SK-N-SH (cell line): ENCODE measurements at regions not wholly inside any gene's neighbourhood (a gene's known extent, or its start where the extent isn't known, plus 50 kb on each side); places are given as distances from the start of the nearest gene placed in this dataset.

Source experiments
- CTCF ChIA-PET: fragments of 300-600, 350-600 bp; formaldehyde crosslinking; extraction: SDS; loops from one replicate; lab custom pipeline; 2021; lab: Yijun Ruan, JAX
- POLR2A ChIA-PET: fragments of 350-600 bp; sonication (Branson Sonifier 250); formaldehyde crosslinking; extraction: SDS; loops from one replicate; lab custom pipeline; 2020; ENCODE audit warnings: antibody characterized with exemption, inconsistent platforms; lab: Yijun Ruan, JAX
- DNase-seq: peaks from one replicate; pipeline ENCODE4 v3.0.0; 2012
- H2AFZ ChIP-seq: fragments of 200-600 bp; sonication (generic); 2 replicates; pipeline ENCODE4 v1.8.1; 2016; ENCODE audit warnings: antibody characterized with exemption, mild to moderate bottlenecking, low read depth
- H3F3A ChIP-seq: fragments of 200-600 bp; sonication (generic); replicated peaks from 2 replicates; pipeline ENCODE3; 2016; ENCODE audit warnings: antibody characterized with exemption, mild to moderate bottlenecking; ENCODE audit not compliant: insufficient read depth
- H3K27ac ChIP-seq, 2 experiments: fragments of 200-500 bp in 1 of 2; fragments of 200-600 bp in 1 of 2; sonication (Bioruptor generic) in 1 of 2; sonication (generic), shearing (Covaris generic) in 1 of 2; 2 replicates each; pipeline versions ENCODE4 v1.5.1 to v1.6.1; 2014 to 2016; ENCODE audit warnings: low read depth in 2 of 2, inconsistent platforms in 1 of 2, low read length in 1 of 2, mild to moderate bottlenecking in 1 of 2, mixed read lengths in 1 of 2
- H3K27me3 ChIP-seq: fragments of 200-600 bp; sonication (generic), shearing (Covaris generic); 2 replicates; pipeline ENCODE4 v1.6.1; 2016; ENCODE audit warnings: mixed run types; ENCODE audit not compliant: insufficient read depth
- H3K36me3 ChIP-seq, 2 experiments: fragments of 200-500 bp in 1 of 2; fragments of 200-600 bp in 1 of 2; sonication (Bioruptor generic) in 1 of 2; sonication (generic) in 1 of 2; replicated peaks in 1 of 2; 2 replicates each; pipeline versions ENCODE3 to v1.5.1; 2014 to 2016; ENCODE audit warnings: low read length in 1 of 2, mild to moderate bottlenecking in 1 of 2; ENCODE audit not compliant: insufficient read depth in 2 of 2, control insufficient read depth in 1 of 2
- H3K4me1 ChIP-seq, 2 experiments: fragments of 200-500 bp in 1 of 2; fragments of 200-600 bp in 1 of 2; sonication (Bioruptor generic) in 1 of 2; sonication (generic), shearing (Covaris generic) in 1 of 2; 2 replicates each; pipeline versions ENCODE4 v1.5.1 to v1.6.1; 2014 to 2016; ENCODE audit warnings: low read depth in 1 of 2, low read length in 1 of 2, mixed run types in 1 of 2; ENCODE audit not compliant: insufficient read depth in 2 of 2, control insufficient read depth in 1 of 2
- H3K4me2 ChIP-seq: fragments of 200-600 bp; sonication (generic), shearing (Covaris generic); 2 replicates; pipeline ENCODE4 v1.6.1; 2017; ENCODE audit warnings: mixed run types
- H3K4me3 ChIP-seq, 2 experiments: fragments of 200-500 bp in 1 of 2; fragments of 200-600 bp in 1 of 2; sonication (Bioruptor generic) in 1 of 2; sonication (generic), shearing (Covaris generic) in 1 of 2; 2 replicates each; pipeline versions ENCODE4 v1.5.1 to v1.8.1; 2014 to 2016; ENCODE audit warnings: low read depth in 2 of 2, inconsistent platforms in 1 of 2, low read length in 1 of 2, mild to moderate bottlenecking in 1 of 2, mixed read lengths in 1 of 2, moderate library complexity in 1 of 2
- H3K79me2 ChIP-seq: fragments of 200-600 bp; sonication (generic); 2 replicates; pipeline ENCODE4 v1.8.1; 2017; ENCODE audit warnings: mild to moderate bottlenecking; ENCODE audit not compliant: insufficient read depth
- H3K9ac ChIP-seq: fragments of 200-600 bp; sonication (generic); 2 replicates; pipeline ENCODE4 v1.6.1; 2017; ENCODE audit warnings: mixed run types
- H3K9me2 ChIP-seq: fragments of 200-600 bp; sonication (generic); 2 replicates; pipeline ENCODE4 v1.6.1; 2017; ENCODE audit warnings: mixed run types
- H3K9me3 ChIP-seq: fragments of 200-600 bp; sonication (generic); 2 replicates; pipeline ENCODE4 v1.6.1; 2017; ENCODE audit warnings: mixed run types, mild to moderate bottlenecking, moderate library complexity
- H4K20me1 ChIP-seq: fragments of 200-600 bp; sonication (generic); 2 replicates; pipeline ENCODE4 v1.6.1; 2017; ENCODE audit warnings: mild to moderate bottlenecking, mixed run types; ENCODE audit not compliant: insufficient read depth
- CTCF ChIP-seq: fragments of 200-600 bp; sonication (generic); IDR thresholded peaks from 2 replicates; pipeline ENCODE4 v1.6.1; 2017; ENCODE audit warnings: antibody characterized with exemption, mild to moderate bottlenecking, moderate library complexity
- ELF1 ChIP-seq: IDR thresholded peaks from 2 replicates; pipeline ENCODE4 v1.4.0; 2012
- GATA2 ChIP-seq: sonication (generic); formaldehyde crosslinking; IDR thresholded peaks from 2 replicates; pipeline ENCODE4 v1.5.0; 2020; ENCODE audit warnings: mild to moderate bottlenecking, missing genetic modification reagents
- JUND ChIP-seq: IDR thresholded peaks from 2 replicates; pipeline ENCODE4 v1.4.0; 2012
- MAX ChIP-seq: IDR thresholded peaks from 2 replicates; pipeline ENCODE4 v1.4.0; 2012; ENCODE audit warnings: low read depth
- NFIC ChIP-seq: IDR thresholded peaks from 2 replicates; pipeline ENCODE4 v1.4.0; 2012; ENCODE audit warnings: borderline replicate concordance
- NRF1 ChIP-seq: IDR thresholded peaks from 2 replicates; pipeline ENCODE4 v1.6.1; 2012; ENCODE audit warnings: low read depth, mild to moderate bottlenecking, low read length
- RAD21 ChIP-seq: IDR thresholded peaks from 2 replicates; pipeline ENCODE4 v1.6.1; 2012; ENCODE audit warnings: mild to moderate bottlenecking, low read length
- RCOR1 ChIP-seq: fragments of 150-350 bp; IDR thresholded peaks from 2 replicates; pipeline ENCODE4 v1.6.1; 2017; ENCODE audit warnings: antibody characterized with exemption, low read length
- RFX5 ChIP-seq: IDR thresholded peaks from 2 replicates; pipeline ENCODE4 v1.6.1; 2012; ENCODE audit warnings: mild to moderate bottlenecking, improper control_type of control experiment, low read length
- RXRA ChIP-seq: IDR thresholded peaks from 2 replicates; pipeline ENCODE4 v1.4.0; 2012; ENCODE audit warnings: low read depth, mild to moderate bottlenecking, borderline replicate concordance
- SMC3 ChIP-seq: IDR thresholded peaks from 2 replicates; pipeline ENCODE4 v1.6.1; 2012; ENCODE audit warnings: low read depth, low read length, improper control_type of control experiment
- TCF12 ChIP-seq: IDR thresholded peaks from 2 replicates; pipeline ENCODE4 v1.4.0; 2012
- TEAD4 ChIP-seq: IDR thresholded peaks from 2 replicates; pipeline ENCODE4 v1.4.0; 2012; ENCODE audit warnings: mild to moderate bottlenecking, borderline replicate concordance; ENCODE audit not compliant: insufficient read depth
- YY1 ChIP-seq: IDR thresholded peaks from 2 replicates; pipeline ENCODE4 v1.4.0; 2012; ENCODE audit warnings: low read depth, mild to moderate bottlenecking
- WGBS: methylation state at CpG from one replicate; pipeline ENCODE4 v1.1.6; 2017; ENCODE audit warnings: low lambda C conversion rate; 5-methylcytosine and 5-hydroxymethylcytosine counted together

DNA sequence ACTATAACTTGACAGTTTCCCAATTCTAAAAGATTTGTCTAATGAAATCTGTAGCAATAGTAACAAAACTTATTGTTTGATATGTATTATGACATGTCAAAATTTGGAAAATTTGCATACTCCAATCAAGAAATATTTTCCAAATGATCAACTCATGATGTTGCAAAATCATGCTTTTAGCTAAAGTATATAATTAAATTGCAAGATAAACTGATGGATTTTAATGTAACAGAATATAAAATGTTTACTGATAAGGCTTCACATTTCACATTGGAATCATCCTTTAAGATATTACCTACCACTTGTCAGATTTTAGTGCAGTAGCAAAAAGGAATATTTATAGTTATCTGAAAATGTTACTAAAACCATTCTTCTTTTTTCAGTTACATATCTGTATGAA lies 421.9 kb upstream of the SEMA3D start:
- H3K4me3 ChIP-seq: no peak overlapping the region
- TF ChIP-seq NRF1 (no peak), TEAD4 (no peak), SMC3 (no peak), RCOR1 (no peak), MAX (no peak), RAD21 (no peak), GATA2 (no peak), ELF1 (no peak), JUND (no peak), YY1 (no peak), RXRA (no peak), CTCF (no peak), NFIC (no peak)
- CTCF ChIA-PET: interaction anchor here (2.7 kb wide), 1 partner anchor 12 kb away, joined by 7 read pairs; no protein-coding TSS in a partner anchor

DNA sequence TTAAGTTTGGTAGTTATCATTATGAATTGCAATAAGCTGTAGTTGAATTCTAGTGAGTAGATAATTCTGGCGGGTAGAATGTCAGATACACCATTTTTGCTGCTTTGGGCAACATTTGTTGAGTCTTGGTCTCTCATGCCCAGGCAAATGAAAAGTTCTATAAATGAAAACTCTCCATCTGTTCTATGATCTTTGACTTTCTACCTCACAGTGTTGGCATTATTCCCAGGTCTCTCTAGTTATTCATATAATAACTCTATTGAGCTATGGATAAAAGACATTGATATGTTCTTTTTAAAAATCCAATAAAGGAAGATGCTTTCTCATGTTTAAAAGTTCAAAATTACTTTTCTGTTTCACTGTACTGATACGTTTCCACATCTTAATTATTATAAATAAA lies 415.3 kb upstream of the SEMA3D start:
- H3K4me3 ChIP-seq: no peak overlapping the region
- no peaks in the 10 kb centered on the region for H3K9me3 ChIP-seq
- no peaks in the 10 kb centered on the region for H3K27me3 ChIP-seq
- H4K20me1 ChIP-seq: no peaks in the 10 kb centered on the region
- CTCF ChIA-PET: interaction anchor here (0.9 kb wide), 1 partner anchor 48 kb away, joined by 6 read pairs; no protein-coding TSS in a partner anchor
- H3K4me2 ChIP-seq: no peak overlapping the region
- no peaks in the 10 kb centered on the region for H3K79me2 ChIP-seq
- H2AFZ ChIP-seq: no peak overlapping the region; the same call in 1 of the 2 replicates
- TF ChIP-seq TCF12: peak; percentile 23; the same call in 1 of the 2 replicates
- no peak for TF ChIP-seq RFX5
- H3K9me2 ChIP-seq: peaks cover 4% of the 10 kb centered on the region; the same call in 1 of the 2 replicates
- no peak overlapping the region for H3K27ac ChIP-seq
- 66% methylated on average over 2 of the region's 2 CpGs for WGBS
- H3K9ac ChIP-seq: no peak overlapping the region
- no peak for DNase-seq
- no peaks in the 10 kb centered on the region for H3K36me3 ChIP-seq
- POLR2A ChIA-PET: no interaction called here
- peaks cover 0 to 17% of the 10 kb centered on the region in 2 experiments; a peak in 2 of 4 replicates for H3K4me1 ChIP-seq
- peaks cover 3% of the 10 kb centered on the region for H3F3A ChIP-seq

More for the DNA sequence above, 421.9 kb upstream of the SEMA3D start:
- Histone ChIP-seq H3K4me1 (no peaks in the 10 kb centered on the region), H2AFZ (no peak overlapping the region), H3K9ac (no peak overlapping the region), H3K27me3 (no peaks in the 10 kb centered on the region), H3K79me2 (no peaks in the 10 kb centered on the region), H4K20me1 (no peaks in the 10 kb centered on the region), H3F3A (no peaks in the 10 kb centered on the region), H3K9me3 (no peaks in the 10 kb centered on the region), H3K36me3 (no peaks in the 10 kb centered on the region), H3K4me2 (no peak overlapping the region), H3K9me2 (peaks cover 4% of the 10 kb centered on the region; the same call in 1 of the 2 replicates), H3K27ac (no peak overlapping the region)
- POLR2A ChIA-PET: no interaction called here
- no peak for DNase-seq
